NT2/D1 (cell line): ENCODE measurements at regions not wholly inside any gene's neighbourhood (a gene's known extent, or its start where the extent isn't known, plus 50 kb on each side); places are given as distances from the start of the nearest gene placed in this dataset.

Experiments used
- DNase-seq: peaks from one replicate; pipeline ENCODE4 v3.0.0-alpha.2; 2011; ENCODE audit warnings: low read depth, low spot score
- H3K27me3 ChIP-seq: 2 replicates; pipeline ENCODE4 v1.6.0; 2011; ENCODE audit warnings: mild to moderate bottlenecking; ENCODE audit not compliant: insufficient read length, insufficient read depth
- H3K36me3 ChIP-seq: 2 replicates; pipeline ENCODE4 v1.6.1; 2011; ENCODE audit warnings: mild to moderate bottlenecking, low read length, mixed read lengths; ENCODE audit not compliant: insufficient read depth, insufficient read length
- H3K4me1 ChIP-seq: 2 replicates; pipeline ENCODE4 v1.5.1; 2011; ENCODE audit not compliant: insufficient read depth, insufficient read length
- H3K4me3 ChIP-seq: 2 replicates; pipeline ENCODE4 v1.5.1; 2011; ENCODE audit warnings: low read depth; ENCODE audit not compliant: insufficient read length
- H3K9ac ChIP-seq: 2 replicates; pipeline ENCODE4 v1.6.0; 2011; ENCODE audit warnings: low read depth; ENCODE audit not compliant: insufficient read length
- H3K9me3 ChIP-seq: 2 replicates; pipeline ENCODE4 v1.5.1; 2011; ENCODE audit warnings: mild to moderate bottlenecking, low read length; ENCODE audit not compliant: insufficient read depth
- SUZ12 ChIP-seq: IDR thresholded peaks from 2 replicates; pipeline ENCODE4 v1.6.1; 2011; ENCODE audit not compliant: insufficient read length, insufficient read depth; ENCODE audit errors: extremely low read depth
- YY1 ChIP-seq: IDR thresholded peaks from 2 replicates; pipeline ENCODE4 v1.6.1; 2011; ENCODE audit not compliant: insufficient read length, insufficient read depth
- ZNF274 ChIP-seq: IDR thresholded peaks from 2 replicates; pipeline ENCODE4 v1.6.1; 2011; ENCODE audit warnings: mild to moderate bottlenecking, low read depth, low read length

- no peak for TF ChIP-seq SUZ12
- TF ChIP-seq YY1 = no peak
- no peak for TF ChIP-seq ZNF274
- Histone ChIP-seq H3K4me3 (no peak overlapping the region), H3K36me3 (no peaks in the 10 kb centered on the region), H3K9me3 (no peaks in the 10 kb centered on the region), H3K4me1 (peaks cover under 1% of the 10 kb centered on the region), H3K9ac (no peak overlapping the region), H3K27me3 (no peaks in the 10 kb centered on the region)
- DNase-seq = no peak
Measured at GRCh38 chr4:89545315-89545714, 237.7 kb upstream of the GPRIN3 start.

DNA sequence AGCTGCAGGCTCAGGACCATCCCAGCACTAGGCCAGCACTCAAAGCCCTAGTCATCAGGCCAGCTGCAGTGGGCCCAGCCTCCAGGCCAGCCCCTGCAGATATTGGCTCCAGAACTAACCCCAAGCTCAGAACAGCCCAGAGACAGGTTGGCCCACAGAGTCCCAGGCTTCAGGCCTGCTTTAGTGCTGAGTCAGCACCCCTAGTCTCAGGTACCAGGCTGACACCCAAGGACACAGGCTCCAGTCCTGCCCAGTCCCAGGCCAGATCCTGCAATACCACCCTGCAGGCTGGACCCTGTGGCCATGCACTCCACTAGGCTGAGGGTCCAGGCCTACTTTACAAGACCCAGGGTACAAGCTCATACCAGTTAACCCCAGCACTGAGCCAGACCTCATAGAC lies 234.4 kb upstream of the GPRIN3 start:
- Histone ChIP-seq H3K4me3 (no peak overlapping the region), H3K9ac (no peak overlapping the region), H3K27me3 (no peaks in the 10 kb centered on the region), H3K36me3 (no peaks in the 10 kb centered on the region), H3K9me3 (no peaks in the 10 kb centered on the region), H3K4me1 (peaks cover 2% of the 10 kb centered on the region)
- TF ChIP-seq YY1 = no peak
- no peak for TF ChIP-seq SUZ12
- TF ChIP-seq ZNF274 = no peak
- DNase-seq = no peak

DNA sequence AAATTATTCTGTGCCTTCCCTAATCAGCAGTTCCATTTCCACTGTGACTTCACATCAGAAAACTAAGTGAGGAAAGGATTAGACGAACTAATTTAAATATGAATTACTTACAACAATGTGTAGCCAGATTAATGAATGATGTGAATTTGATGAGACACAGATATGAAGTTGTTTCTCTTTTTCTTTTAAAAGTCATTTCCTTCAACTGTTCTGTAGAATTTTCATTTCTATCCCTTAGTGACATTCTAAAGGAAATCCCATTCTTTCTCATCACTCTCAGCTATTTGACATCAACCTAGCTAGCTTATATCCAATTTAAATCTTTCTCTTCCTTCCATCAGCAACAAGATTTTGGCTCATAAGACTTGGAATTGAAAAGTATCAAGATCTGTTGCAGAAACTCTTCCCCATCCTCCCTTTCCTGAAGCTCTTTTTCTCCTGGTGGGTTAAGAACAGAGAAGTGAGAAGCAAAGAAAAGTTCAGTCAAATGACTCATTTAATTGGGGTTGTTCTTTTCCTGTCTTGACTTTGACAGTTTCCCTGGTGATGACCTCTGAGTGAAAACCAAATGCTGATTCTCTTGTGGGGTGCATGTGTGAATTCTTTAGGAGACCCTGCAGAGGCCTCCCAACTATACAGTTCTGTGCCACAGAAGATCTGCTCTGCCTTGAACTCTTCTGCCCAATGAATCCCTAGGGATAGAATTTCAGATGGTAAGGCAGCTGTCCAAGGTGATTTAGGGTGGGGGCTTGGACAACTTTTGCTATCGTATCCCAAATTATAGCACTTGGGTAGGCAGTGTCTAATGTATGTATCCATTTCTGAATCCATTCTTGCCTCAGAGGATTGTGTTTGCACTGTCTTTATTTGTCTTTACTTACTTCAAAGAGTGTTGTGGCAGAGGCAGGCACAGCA lies 232.5 kb upstream of the GPRIN3 start:
- no peak overlapping the region for H3K9ac ChIP-seq

GRCh38 chr4:89539374-89539773 lies 231.8 kb upstream of the GPRIN3 start:
- no peaks in the 10 kb centered on the region for H3K9me3 ChIP-seq
- TF ChIP-seq ZNF274 (no peak), YY1 (no peak), SUZ12 (no peak)
- H3K4me3 ChIP-seq = no peak overlapping the region
- H3K36me3 ChIP-seq = no peaks in the 10 kb centered on the region
- H3K4me1 ChIP-seq = peaks cover 2% of the 10 kb centered on the region
- no peaks in the 10 kb centered on the region for H3K27me3 ChIP-seq
- H3K9ac ChIP-seq = no peak overlapping the region
- no peak for DNase-seq

More for the DNA sequence above, 232.5 kb upstream of the GPRIN3 start:
- H3K27me3 ChIP-seq = no peaks in the 10 kb centered on the region
- no peaks in the 10 kb centered on the region for H3K9me3 ChIP-seq
- DNase-seq = no peak
- peaks cover 2% of the 10 kb centered on the region for H3K4me1 ChIP-seq
- TF ChIP-seq YY1 = no peak
- no peak for TF ChIP-seq ZNF274
- no peak for TF ChIP-seq SUZ12
- H3K4me3 ChIP-seq = no peak overlapping the region
- no peaks in the 10 kb centered on the region for H3K36me3 ChIP-seq

DNA sequence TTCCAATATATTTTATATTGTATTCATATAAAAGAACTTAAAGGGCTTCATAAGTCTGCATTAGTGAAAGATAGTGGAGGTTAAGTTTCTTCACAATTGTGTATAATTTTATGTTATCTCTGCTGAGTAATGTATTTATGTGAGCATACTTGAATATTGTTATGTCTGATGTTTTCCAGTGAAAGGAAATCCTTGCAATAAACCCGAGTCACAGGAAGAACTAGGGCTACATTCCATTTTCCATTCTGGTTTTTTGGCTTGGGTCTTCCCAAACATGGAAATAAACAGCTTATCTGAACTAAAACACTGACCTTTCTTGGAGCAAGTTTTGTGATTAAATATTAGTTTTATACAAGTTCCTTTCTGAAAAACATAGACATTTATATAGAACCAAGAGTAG lies 231.3 kb upstream of the GPRIN3 start:
- TF ChIP-seq YY1 = no peak
- DNase-seq = no peak
- no peaks in the 10 kb centered on the region for H3K36me3 ChIP-seq
- H3K4me3 ChIP-seq = no peak overlapping the region
- H3K9ac ChIP-seq = no peak overlapping the region
- H3K27me3 ChIP-seq = no peaks in the 10 kb centered on the region
- H3K9me3 ChIP-seq = no peaks in the 10 kb centered on the region
- peaks cover 2% of the 10 kb centered on the region for H3K4me1 ChIP-seq

DNA sequence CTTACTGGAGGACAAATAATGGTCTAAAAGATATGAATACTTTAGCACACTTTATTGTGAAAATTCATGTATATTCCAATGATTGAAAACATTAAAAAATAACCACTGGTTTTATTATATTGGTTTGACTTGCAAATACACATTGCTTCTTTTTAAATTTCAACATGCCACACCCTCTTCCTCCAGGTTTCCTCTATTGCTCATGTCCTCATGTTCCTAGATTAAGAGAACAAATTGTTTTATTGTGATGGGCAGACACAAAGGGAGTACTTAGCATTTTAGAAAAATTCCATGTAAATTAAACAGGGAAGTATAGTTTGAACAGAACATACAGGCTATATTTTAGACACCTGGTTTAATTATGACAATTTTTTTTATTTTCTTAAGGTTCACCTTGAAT lies 230.6 kb upstream of the GPRIN3 start:
- no peak overlapping the region for H3K4me3 ChIP-seq
- no peak overlapping the region for H3K9ac ChIP-seq
- no peaks in the 10 kb centered on the region for H3K9me3 ChIP-seq
- H3K4me1 ChIP-seq = peaks cover 2% of the 10 kb centered on the region
- H3K27me3 ChIP-seq = no peaks in the 10 kb centered on the region
- no peak for TF ChIP-seq SUZ12
- DNase-seq = no peak
- no peaks in the 10 kb centered on the region for H3K36me3 ChIP-seq

GRCh38 chr4:89537281-89537680 lies 229.7 kb upstream of the GPRIN3 start:
- Histone ChIP-seq H3K4me3 (no peak overlapping the region), H3K4me1 (peaks cover 2% of the 10 kb centered on the region), H3K27me3 (no peaks in the 10 kb centered on the region), H3K36me3 (no peaks in the 10 kb centered on the region), H3K9me3 (no peaks in the 10 kb centered on the region), H3K9ac (no peak overlapping the region)
- no peak for TF ChIP-seq YY1
- TF ChIP-seq SUZ12 = no peak
- TF ChIP-seq ZNF274 = no peak
- DNase-seq = no peak

GRCh38 chr4:89535251-89535650 lies 227.7 kb upstream of the GPRIN3 start:
- H3K4me3 ChIP-seq = no peak overlapping the region
- no peak for DNase-seq
- no peaks in the 10 kb centered on the region for H3K36me3 ChIP-seq
- no peak overlapping the region for H3K9ac ChIP-seq
- peaks cover under 1% of the 10 kb centered on the region for H3K4me1 ChIP-seq
- no peaks in the 10 kb centered on the region for H3K27me3 ChIP-seq
- TF ChIP-seq YY1 = no peak
- TF ChIP-seq ZNF274 = no peak
- TF ChIP-seq SUZ12 = no peak
- H3K9me3 ChIP-seq = no peaks in the 10 kb centered on the region
